Activated CD8-positive, alpha-beta T cell treated with anti-CD3 and anti-CD28 coated beads, Interleukin-2, amount 10 ng/mL, durations not matched to agents 7 days and 5 days (primary cell): ENCODE measurements at regions not wholly inside any gene's neighbourhood (a gene's known extent, or its start where the extent isn't known, plus 50 kb on each side); places are given as distances from the start of the nearest gene placed in this dataset.
A peak's percentile ranks its signal among the peaks of the same experiment; 100 is the strongest.
"Not testable (repeated sequence)": the region's sequence is repeated elsewhere in the genome, so short reads cannot be mapped to it uniquely, and the experiment has no call there.

Experiments used
- ATAC-seq: fragments of 150-1000 bp; cut with Tn5 transposase; one replicate; pipeline ENCODE4 v1.10.0; 2021; ENCODE audit warnings: moderate library complexity
- CTCF ChIA-PET: fragments of 350-600 bp; sonication (Branson Sonifier 250); formaldehyde crosslinking; loops from one replicate; lab custom pipeline; 2021; ENCODE audit warnings: antibody characterized with exemption; lab: Charles Lee
- POLR2A ChIA-PET: fragments of 350-600 bp; sonication (Branson Sonifier 250); formaldehyde crosslinking; loops from one replicate; lab custom pipeline; 2021; ENCODE audit warnings: antibody characterized with exemption; lab: Charles Lee
- DNase-seq: peaks from one replicate; pipeline ENCODE4 v3.0.0-alpha.2; 2020
- H3K27ac Mint-ChIP-seq: one replicate; pipeline ENCODE4 v1.8.0; 2021; ENCODE audit warnings: mild to moderate bottlenecking, mixed read lengths
- H3K27me3 Mint-ChIP-seq: one replicate; pipeline ENCODE4 v1.8.0; 2021; ENCODE audit warnings: low read depth, mixed read lengths
- H3K36me3 Mint-ChIP-seq: one replicate; pipeline ENCODE4 v1.8.0; 2021; ENCODE audit warnings: low read depth, mixed read lengths
- H3K4me1 Mint-ChIP-seq: one replicate; pipeline ENCODE4 v1.8.0; 2021; ENCODE audit warnings: low read depth, mixed read lengths
- H3K4me3 Mint-ChIP-seq: one replicate; pipeline ENCODE4 v1.8.0; 2021; ENCODE audit warnings: mild to moderate bottlenecking, mixed read lengths
- H3K9me3 Mint-ChIP-seq: one replicate; pipeline ENCODE4 v1.8.0; 2022; ENCODE audit warnings: mixed read lengths; ENCODE audit not compliant: insufficient read depth

- Mint-ChIP-seq H3K4me3 (no peak overlapping the region), H3K27me3 (peaks cover 10% of the 10 kb centered on the region)
- CTCF ChIA-PET: no interaction called here
Measured at GRCh38 chr6:150485161-150485958, 114.3 kb upstream of the PLEKHG1 start.

GRCh38 chr6:150486048-150486447 lies 113.6 kb upstream of the PLEKHG1 start:
- CTCF ChIA-PET: no interaction called here
- POLR2A ChIA-PET: no interaction called here
- H3K36me3 Mint-ChIP-seq: no peaks in the 10 kb centered on the region

More at GRCh38 chr6:150485161-150485958, 114.3 kb upstream of the PLEKHG1 start:
- no peak overlapping the region for H3K27ac Mint-ChIP-seq
- no peak for ATAC-seq
- no peaks in the 10 kb centered on the region for H3K9me3 Mint-ChIP-seq
- no peaks in the 10 kb centered on the region for H3K4me1 Mint-ChIP-seq
- POLR2A ChIA-PET: no interaction called here
- no peaks in the 10 kb centered on the region for H3K36me3 Mint-ChIP-seq
- no peak for DNase-seq

GRCh38 chr6:150490586-150490985 lies 109.1 kb upstream of the PLEKHG1 start:
- DNase-seq: no peak
- Mint-ChIP-seq H3K4me3 (no peak overlapping the region), H3K36me3 (no peaks in the 10 kb centered on the region), H3K27me3 (peaks cover 7% of the 10 kb centered on the region), H3K9me3 (no peaks in the 10 kb centered on the region), H3K4me1 (peaks cover 22% of the 10 kb centered on the region), H3K27ac (no peak overlapping the region)
- POLR2A ChIA-PET: no interaction called here
- no peak for ATAC-seq
- CTCF ChIA-PET: interaction anchor here (1.0 to 1.3 kb wide), 2 partner anchors 71 to 95 kb away, joined by 3 to 4 read pairs; no protein-coding TSS in a partner anchor

More at GRCh38 chr6:150486048-150486447, 113.6 kb upstream of the PLEKHG1 start:
- Mint-ChIP-seq H3K4me1 (peaks cover 5% of the 10 kb centered on the region), H3K27ac (no peak overlapping the region), H3K27me3 (peaks cover 7% of the 10 kb centered on the region), H3K4me3 (no peak overlapping the region), H3K9me3 (no peaks in the 10 kb centered on the region)
- DNase-seq: no peak
- ATAC-seq: no peak

- POLR2A ChIA-PET: no interaction called here
- CTCF ChIA-PET: interaction anchor here (0.9 to 1.3 kb wide), 3 partner anchors 71 to 96 kb away, joined by 3 to 5 read pairs (median 4); no protein-coding TSS in a partner anchor
- peak; percentile 31 for DNase-seq
- Mint-ChIP-seq H3K4me3 (peak overlapping the region; percentile 26), H3K4me1 (peaks cover 22% of the 10 kb centered on the region), H3K27ac (peak overlapping the region; percentile 80), H3K27me3 (peaks cover 7% of the 10 kb centered on the region), H3K9me3 (no peaks in the 10 kb centered on the region), H3K36me3 (no peaks in the 10 kb centered on the region)
- ATAC-seq: peak; percentile 79
Measured at GRCh38 chr6:150491131-150491810, 108.4 kb upstream of the PLEKHG1 start.

GRCh38 chr6:150491811-150492172 lies 107.9 kb upstream of the PLEKHG1 start:
- H3K9me3 Mint-ChIP-seq: no peaks in the 10 kb centered on the region
- DNase-seq (no peak), ATAC-seq (no peak)
- H3K27ac Mint-ChIP-seq: peak overlapping the region; percentile 51
- H3K27me3 Mint-ChIP-seq: peaks cover 7% of the 10 kb centered on the region
- H3K4me3 Mint-ChIP-seq: no peak overlapping the region
- ChIA-PET POLR2A (no interaction called here), CTCF (interaction anchor here (0.9 to 1.3 kb wide), 2 partner anchors 74 to 96 kb away, joined by 4 to 5 read pairs; no protein-coding TSS in a partner anchor)
- H3K36me3 Mint-ChIP-seq: no peaks in the 10 kb centered on the region
- H3K4me1 Mint-ChIP-seq: peaks cover 22% of the 10 kb centered on the region

- ATAC-seq (no peak), DNase-seq (no peak)
- no peaks in the 10 kb centered on the region for H3K36me3 Mint-ChIP-seq
- H3K27me3 Mint-ChIP-seq: peaks cover 7% of the 10 kb centered on the region
- no peaks in the 10 kb centered on the region for H3K9me3 Mint-ChIP-seq
- H3K27ac Mint-ChIP-seq: no peak overlapping the region
- peaks cover 22% of the 10 kb centered on the region for H3K4me1 Mint-ChIP-seq
- CTCF ChIA-PET: interaction anchor here (1.3 kb wide), 1 partner anchor 74 kb away, joined by 3 read pairs; no protein-coding TSS in a partner anchor
- H3K4me3 Mint-ChIP-seq: no peak overlapping the region
- POLR2A ChIA-PET: no interaction called here
Measured at GRCh38 chr6:150492507-150492906, 107.2 kb upstream of the PLEKHG1 start.

GRCh38 chr6:150492941-150493340 lies 106.7 kb upstream of the PLEKHG1 start:
- Mint-ChIP-seq H3K4me1 (peaks cover 22% of the 10 kb centered on the region), H3K4me3 (no peak overlapping the region), H3K27ac (no peak overlapping the region), H3K9me3 (no peaks in the 10 kb centered on the region), H3K27me3 (peaks cover 5% of the 10 kb centered on the region), H3K36me3 (no peaks in the 10 kb centered on the region)
- DNase-seq (no peak), ATAC-seq (no peak)
- CTCF ChIA-PET: interaction anchor here (1.3 kb wide), 1 partner anchor 75 kb away, joined by 3 read pairs; no protein-coding TSS in a partner anchor
- POLR2A ChIA-PET: no interaction called here

GRCh38 chr6:150493552-150493951 lies 106.1 kb upstream of the PLEKHG1 start:
- H3K4me1 Mint-ChIP-seq: peaks cover 22% of the 10 kb centered on the region
- H3K4me3 Mint-ChIP-seq, H3K36me3 Mint-ChIP-seq, DNase-seq, H3K27ac Mint-ChIP-seq, H3K27me3 Mint-ChIP-seq, ATAC-seq, H3K9me3 Mint-ChIP-seq: not testable (repeated sequence)
- POLR2A ChIA-PET: interaction anchor here (0.6 kb wide), 1 partner anchor 1041 kb away, joined by 3 read pairs; no protein-coding TSS in a partner anchor
- CTCF ChIA-PET: interaction anchor here (1.3 kb wide), 1 partner anchor 75 kb away, joined by 3 read pairs; no protein-coding TSS in a partner anchor

- Mint-ChIP-seq H3K4me3 (no peak overlapping the region), H3K4me1 (peaks cover 22% of the 10 kb centered on the region), H3K9me3 (no peaks in the 10 kb centered on the region), H3K36me3 (no peaks in the 10 kb centered on the region), H3K27ac (no peak overlapping the region), H3K27me3 (no peaks in the 10 kb centered on the region)
- POLR2A ChIA-PET: no interaction called here
- DNase-seq: no peak
- CTCF ChIA-PET: no interaction called here
- no peak for ATAC-seq
Measured at GRCh38 chr6:150494241-150494640, 105.4 kb upstream of the PLEKHG1 start.

GRCh38 chr6:150495126-150495525 lies 104.6 kb upstream of the PLEKHG1 start:
- no peak overlapping the region for H3K4me3 Mint-ChIP-seq
- no peak for ATAC-seq
- H3K9me3 Mint-ChIP-seq: no peaks in the 10 kb centered on the region
- CTCF ChIA-PET: no interaction called here
- H3K36me3 Mint-ChIP-seq: no peaks in the 10 kb centered on the region
- no peak for DNase-seq
- no peaks in the 10 kb centered on the region for H3K27me3 Mint-ChIP-seq
- POLR2A ChIA-PET: no interaction called here
- H3K4me1 Mint-ChIP-seq: peaks cover 22% of the 10 kb centered on the region
- H3K27ac Mint-ChIP-seq: no peak overlapping the region

GRCh38 chr6:150496629-150497028 lies 103.1 kb upstream of the PLEKHG1 start:
- DNase-seq: no peak
- ChIA-PET CTCF (interaction anchor here (1.8 kb wide), 1 partner anchor 78 kb away, joined by 4 read pairs; no protein-coding TSS in a partner anchor), POLR2A (no interaction called here)
- Mint-ChIP-seq H3K27ac (no peak overlapping the region), H3K4me1 (peaks cover 11% of the 10 kb centered on the region), H3K9me3 (no peaks in the 10 kb centered on the region), H3K27me3 (no peaks in the 10 kb centered on the region), H3K4me3 (no peak overlapping the region), H3K36me3 (no peaks in the 10 kb centered on the region)
- no peak for ATAC-seq
